GM10266 (cell line): ENCODE measurements at regions not wholly inside any gene's neighbourhood (a gene's known extent, or its start where the extent isn't known, plus 50 kb on each side); places are given as distances from the start of the nearest gene placed in this dataset.

Experiments used
- DNase-seq: peaks from one replicate; pipeline ENCODE4 v3.0.0; 2012; ENCODE audit errors: extremely low spot score
- CTCF ChIP-seq: IDR thresholded peaks from 2 replicates; pipeline ENCODE4 v1.5.1; 2012; ENCODE audit warnings: mild to moderate bottlenecking, low read depth; ENCODE audit not compliant: control insufficient read depth, insufficient read depth; ENCODE audit errors: missing control alignments

DNA sequence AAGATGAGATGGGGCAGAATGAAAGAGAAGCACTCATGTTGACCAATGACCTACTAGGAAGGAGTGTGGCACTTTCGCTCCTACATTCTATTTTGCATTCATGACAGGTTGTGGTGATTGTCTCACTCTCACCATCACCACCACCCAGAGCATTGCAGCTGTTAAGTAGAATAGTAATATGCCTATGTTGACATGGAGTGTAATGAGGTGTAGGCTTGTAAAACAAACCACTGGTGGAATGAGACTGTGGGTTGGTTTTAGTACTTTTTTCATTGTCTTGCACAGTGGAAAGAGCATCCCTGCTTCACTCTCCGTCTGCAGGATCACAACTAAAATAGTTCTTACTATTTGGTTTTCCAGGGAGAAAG lies 516.7 kb downstream of the NTRK2 start:
- no peak for TF ChIP-seq CTCF
- no peak for DNase-seq

GRCh38 chr9:85185486-85186217 lies 516.1 kb downstream of the NTRK2 start:
- no peak for TF ChIP-seq CTCF
- no peak for DNase-seq

- no peak for DNase-seq
- TF ChIP-seq CTCF: no peak
Measured at GRCh38 chr9:85182383-85182782, 512.9 kb downstream of the NTRK2 start.

DNA sequence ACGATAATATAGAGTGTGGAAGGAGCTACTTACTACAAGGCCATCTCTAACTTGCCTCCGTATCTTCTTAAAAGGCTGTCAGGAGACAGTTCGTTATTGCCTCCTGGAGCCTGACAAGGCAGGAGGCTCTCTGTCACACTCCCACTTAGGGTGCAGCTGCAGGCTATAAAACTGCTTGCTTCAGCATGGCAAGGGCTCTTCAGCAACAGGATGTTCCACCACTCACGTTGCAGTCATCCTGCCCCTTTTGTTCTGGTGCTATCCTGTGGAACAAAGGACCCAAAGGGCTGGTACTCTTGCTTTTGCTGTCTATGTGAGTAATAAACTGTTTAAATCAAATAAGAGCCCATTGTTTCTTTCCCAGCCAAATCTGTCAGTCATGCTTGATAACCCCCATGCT lies 508.9 kb downstream of the NTRK2 start:
- DNase-seq: no peak
- no peak for TF ChIP-seq CTCF

DNA sequence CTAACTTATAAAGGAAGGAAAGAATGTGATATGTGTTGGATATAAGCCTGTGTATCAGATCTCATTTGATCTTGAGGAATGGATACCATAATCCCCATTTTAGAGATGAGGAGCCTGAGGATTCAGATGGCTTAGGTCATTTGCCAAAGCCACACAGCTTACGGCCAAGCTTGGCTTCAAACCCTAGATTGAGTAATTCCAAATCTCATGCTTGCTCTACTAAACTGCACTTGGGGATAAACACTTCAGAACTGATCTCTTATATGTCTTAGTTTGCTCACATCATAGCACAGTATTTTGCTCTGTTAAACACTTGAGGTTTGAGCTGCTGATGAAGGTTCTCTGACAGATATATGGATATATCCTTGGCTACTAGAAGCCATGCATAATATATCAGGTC lies 504.4 kb downstream of the NTRK2 start:
- TF ChIP-seq CTCF: no peak
- no peak for DNase-seq

- DNase-seq: peak; percentile 17
- TF ChIP-seq CTCF: no peak
Measured at GRCh38 chr9:85172001-85172978, 502.8 kb downstream of the NTRK2 start.

GRCh38 chr9:85171163-85171562 lies 501.6 kb downstream of the NTRK2 start:
- DNase-seq: no peak
- no peak for TF ChIP-seq CTCF
